GM19351 (cell line): ENCODE measurements at regions not wholly inside any gene's neighbourhood (a gene's known extent, or its start where the extent isn't known, plus 50 kb on each side); places are given as distances from the start of the nearest gene placed in this dataset.

Source experiments
- ATAC-seq: cut with Tn5 transposase; IDR thresholded peaks from one replicate; pipeline ENCODE4 v1.9.1; 2021; ENCODE audit warnings: mild to moderate bottlenecking, moderate library complexity; ENCODE audit not compliant: unreplicated experiment

DNA sequence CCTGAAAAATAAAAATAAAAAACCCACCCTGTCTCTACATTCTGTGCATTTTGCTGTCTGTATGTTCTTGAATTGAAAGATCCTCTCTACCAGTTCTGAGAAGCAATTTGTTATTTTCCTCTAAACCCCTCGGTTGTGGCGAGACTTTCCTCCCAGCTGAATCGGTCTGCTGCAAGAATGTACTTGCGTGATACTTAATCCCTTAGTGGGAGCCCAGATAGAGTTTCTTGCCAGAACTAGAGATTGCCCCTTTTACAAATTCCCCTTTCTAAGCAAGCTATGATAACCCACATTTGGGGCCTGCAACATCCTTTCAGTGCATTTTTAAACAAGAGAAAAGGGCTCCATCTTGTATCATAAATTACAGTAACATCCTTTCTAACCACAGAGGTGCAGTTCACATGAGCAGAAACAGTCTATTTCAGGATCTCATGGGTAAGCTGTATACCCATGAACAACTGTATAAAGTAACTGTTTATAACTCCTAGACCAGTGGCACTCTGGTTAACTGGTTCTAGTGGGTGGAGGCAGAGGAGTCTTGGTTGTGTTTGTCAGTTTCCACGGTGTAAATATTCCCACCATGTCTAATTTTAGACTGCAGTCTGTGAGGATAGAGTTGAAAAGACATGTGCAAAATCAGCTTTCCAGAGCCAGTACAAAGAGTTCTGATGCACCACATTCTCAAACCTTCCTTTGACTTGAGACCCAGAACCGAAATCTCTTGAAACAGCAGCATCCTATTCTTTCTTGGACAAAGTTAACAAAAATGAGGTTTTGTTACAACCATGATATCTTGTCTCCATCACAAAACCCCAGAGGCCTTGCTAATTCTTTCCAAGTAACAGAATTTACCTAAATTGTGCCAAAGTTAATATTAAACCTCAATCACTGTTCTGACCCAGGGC is 113.1 kb upstream of the ZNF217 start:
- ATAC-seq, result no peak

DNA sequence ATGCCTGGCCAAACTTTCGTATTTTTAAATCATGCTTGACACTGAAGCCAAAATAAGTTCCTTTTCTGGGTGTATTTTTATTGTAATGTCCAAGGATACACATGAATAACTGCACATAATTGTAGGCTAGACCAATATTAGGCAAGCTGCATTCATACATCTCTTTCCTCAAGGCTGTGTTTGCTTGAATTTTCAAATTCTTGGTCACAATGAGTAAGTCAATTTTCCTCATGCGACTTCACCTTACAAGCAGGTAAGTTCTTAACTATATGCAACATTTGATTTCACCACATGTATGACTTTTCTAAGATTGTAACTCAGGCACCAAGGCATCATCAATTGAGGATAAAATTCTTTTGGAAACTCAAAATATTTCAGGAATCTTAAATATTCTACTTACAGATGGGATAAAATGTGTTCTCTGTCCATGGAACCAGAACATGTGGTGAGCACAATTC is 112.4 kb upstream of the ZNF217 start:
- ATAC-seq, result no peak

DNA sequence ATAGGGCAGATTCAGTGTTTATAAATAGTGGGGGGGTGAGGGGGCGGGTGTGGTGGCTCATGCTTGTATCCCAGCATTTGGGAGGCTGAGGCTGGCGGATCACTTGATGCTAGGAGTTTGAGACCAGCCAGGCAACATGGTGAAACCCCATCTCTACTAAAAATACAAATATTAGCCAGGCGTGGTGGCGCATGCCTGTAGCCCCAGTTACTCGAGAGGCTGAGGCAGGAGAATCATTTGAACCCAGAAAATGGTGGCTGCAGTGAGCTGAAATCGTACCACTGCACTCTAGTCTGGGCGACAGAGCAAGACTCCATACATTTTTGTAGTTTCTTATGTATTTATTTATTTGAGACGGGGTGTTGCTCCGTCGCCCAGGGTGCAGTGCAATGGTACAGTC is 109.0 kb upstream of the ZNF217 start:
- no peak for ATAC-seq

DNA sequence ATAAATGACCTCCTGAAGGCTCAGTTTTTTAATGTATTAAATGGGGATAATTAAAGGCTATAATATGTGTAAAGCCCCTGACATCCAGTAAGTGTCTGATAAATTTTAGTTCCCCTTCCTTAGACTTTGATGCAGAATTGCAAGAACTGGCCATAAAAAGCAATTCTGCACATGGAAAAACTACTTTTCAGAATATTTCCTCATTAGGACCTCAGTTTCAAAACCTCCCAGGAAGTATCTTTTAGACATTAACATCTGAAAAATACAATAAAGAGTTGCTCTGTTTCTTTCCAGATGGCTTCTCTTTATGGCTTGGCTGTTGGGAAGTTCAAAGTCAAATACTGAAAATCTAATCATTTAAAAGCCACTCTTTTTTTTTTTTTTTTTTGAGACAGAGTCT is 106.3 kb upstream of the ZNF217 start:
- ATAC-seq, result no peak

GRCh38 chr20:53699085-53699674 is 105.5 kb upstream of the ZNF217 start:
- ATAC-seq, result no peak

DNA sequence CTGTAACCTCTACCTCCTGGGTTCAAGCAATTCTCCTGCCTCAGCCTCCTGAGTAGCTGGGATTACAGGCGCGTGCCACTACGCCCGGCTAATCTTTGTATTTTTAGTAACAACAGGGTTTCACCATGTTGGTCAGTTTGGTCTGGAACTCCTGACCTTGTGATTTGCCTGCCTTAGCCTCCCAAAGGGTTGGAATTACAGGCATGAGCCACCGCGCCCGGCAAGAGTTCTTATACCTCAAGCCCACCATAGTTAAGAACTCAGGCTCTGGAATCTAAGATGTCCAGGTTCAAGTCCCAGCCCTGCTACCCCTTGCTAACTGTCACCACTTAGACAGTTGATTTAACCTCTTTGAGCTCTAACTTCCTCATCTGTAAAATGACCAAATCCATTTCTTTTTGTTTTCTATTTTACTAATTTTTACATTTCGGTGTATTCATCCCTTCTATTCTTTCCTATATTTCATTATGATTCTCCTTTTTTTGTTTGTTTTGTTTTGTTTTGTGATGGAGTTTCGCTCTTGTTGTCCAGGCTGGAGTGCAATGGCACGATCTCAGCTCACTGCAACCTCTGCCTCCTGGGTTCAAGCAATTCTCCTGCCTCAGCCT is 104.8 kb upstream of the ZNF217 start:
- ATAC-seq, result no peak

DNA sequence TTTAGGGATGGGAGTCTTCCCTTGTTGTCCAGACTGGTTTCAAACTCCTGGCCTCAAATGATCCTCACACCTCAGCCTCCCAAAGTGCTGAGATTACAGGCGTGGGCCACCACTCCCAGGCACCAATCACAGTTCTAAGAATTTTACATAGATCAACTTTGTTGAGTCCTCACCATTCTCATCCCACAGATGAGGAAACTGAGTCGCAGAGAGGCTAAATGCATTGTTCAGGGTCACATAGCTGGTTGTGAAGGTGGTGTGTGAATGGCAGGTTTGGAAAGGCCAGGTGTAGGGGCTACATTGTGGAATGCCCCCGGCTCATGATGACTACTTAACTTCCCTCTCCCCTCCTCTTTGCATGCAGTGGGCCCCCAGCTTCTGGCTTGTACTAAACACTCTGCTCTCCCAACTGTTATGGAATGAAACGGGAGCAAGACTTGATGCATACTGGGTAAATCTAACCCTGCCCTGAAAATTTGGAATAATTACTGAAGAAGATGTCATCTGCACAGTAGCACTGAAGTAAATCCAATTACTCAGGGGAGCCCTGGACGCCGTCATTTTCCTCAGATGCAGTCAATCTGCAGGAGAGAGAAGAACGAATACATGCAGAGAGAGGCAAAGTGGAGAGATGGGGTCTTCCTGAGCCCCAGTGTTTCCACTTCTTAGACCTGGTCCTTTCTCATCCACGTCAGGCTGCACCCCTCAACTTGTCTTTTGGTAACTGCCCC is 102.3 kb upstream of the ZNF217 start:
- ATAC-seq, result no peak

DNA sequence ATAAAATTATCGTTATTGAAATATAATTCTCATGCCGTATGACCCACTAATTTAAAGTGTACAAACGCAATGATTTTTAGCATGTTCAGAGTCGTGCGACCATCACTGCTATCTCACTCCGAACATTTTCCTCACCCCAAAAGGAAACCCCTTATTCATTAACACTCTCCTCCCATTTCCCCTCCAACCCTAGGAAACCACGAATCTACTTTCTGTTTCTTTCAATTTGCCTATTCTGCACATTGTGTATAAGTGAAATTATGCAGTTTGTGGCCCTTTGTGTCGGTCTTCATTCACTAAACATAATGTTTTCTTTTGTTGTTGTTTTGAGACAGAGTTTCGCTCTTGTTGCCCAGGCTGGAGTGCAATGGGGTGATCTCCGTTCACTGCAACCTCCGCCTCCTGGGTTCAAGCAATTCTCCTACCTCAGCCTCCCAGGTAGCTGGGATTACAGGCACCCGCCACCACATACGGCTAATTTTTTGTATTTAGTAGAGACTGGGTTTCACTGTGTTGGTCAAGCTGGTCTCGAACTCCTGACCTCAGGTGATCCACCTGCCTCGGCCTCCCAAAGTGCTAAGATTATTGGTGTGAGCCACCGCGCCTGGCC is 99.7 kb upstream of the ZNF217 start:
- ATAC-seq, result no peak

DNA sequence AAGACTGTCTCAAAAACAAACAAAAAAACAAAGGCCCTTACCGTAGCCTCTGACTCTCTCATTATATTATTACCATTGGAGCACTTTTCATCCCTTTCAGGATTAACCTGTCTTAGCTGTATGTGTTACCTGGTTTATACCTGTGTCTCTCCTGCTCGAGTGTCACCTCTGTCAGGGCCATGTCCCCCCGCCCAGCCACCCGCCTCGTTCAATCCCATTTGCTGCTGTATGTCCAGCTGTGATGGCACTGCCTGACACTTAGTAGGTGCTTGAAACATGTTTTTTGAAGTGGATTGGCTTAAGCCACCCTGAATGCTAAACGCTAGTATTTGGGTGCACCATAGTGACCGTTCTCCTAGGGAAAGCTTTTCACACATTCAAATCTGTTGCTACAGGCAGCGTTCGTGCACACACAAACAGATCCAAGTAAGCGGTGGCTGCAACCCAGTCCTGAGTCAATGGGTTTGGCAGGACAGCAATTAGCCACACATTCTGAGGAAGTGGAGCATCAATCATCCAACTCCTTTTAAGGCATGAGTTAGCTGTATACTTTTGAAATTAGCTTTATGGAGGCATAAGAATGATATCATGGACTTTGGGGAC is 98.9 kb upstream of the ZNF217 start:
- ATAC-seq, result no peak

GRCh38 chr20:53691811-53692192 is 98.2 kb upstream of the ZNF217 start:
- ATAC-seq, result no peak

DNA sequence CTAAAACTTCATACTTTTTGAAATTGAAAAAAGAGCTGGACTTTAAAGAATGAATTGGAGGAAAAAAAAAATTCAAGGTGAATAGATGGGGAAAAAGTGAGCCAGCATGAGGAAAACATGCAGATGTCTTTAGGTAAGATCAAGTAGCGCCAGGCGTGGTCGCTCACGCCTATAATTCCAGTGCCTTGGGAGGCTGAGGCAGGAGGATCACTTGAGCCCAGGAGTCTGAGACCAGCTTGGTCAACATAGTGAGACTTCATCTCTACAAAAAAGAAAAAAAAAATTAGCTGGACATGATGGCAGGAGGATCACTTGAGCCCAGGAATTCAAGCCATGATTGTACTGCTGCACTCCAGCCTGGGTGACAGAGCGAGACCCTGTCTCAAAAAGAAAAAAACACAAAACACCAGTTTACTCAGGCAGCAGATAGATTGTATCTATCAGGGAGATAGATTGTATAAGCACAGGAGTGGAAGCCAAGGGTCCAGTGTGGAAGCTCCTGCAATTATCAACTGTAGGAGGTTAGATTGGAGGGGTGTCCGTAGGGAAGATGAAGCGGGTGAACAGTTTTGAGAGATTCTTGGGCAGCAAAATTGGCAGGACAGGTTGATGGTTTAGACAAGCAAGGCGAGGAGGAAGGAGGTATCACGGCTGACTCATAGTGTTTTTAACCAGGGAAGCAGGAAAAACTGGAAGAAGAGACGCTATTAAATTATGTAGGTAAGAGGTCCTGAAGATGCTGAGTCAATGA is 97.6 kb upstream of the ZNF217 start:
- no peak for ATAC-seq

GRCh38 chr20:53688085-53688484 is 94.4 kb upstream of the ZNF217 start:
- no peak for ATAC-seq

DNA sequence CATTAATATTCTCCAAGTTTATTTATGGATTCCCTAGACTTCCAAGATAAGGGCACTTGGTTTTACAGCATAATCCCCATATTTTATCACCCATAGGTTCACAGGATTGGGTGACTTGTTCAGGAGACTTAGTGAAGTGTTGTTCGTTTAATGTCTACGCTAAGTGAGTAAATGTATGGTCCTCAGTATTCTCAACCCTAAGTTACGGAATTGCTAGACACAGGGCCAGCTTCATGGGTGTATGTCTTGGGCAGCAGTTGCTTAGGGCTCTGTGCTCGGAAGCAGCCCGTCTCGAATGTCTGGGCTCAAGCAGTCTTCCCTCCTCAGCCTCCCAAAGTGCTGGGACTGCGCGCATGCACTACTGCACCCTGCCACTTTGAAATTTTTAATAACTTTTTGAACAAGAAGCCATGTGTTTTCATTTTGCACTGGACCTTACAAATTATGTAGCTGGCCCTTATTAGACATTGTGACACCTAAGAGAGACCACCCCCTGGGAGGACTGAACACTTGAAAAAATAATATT is 91.5 kb upstream of the ZNF217 start:
- no peak for ATAC-seq

DNA sequence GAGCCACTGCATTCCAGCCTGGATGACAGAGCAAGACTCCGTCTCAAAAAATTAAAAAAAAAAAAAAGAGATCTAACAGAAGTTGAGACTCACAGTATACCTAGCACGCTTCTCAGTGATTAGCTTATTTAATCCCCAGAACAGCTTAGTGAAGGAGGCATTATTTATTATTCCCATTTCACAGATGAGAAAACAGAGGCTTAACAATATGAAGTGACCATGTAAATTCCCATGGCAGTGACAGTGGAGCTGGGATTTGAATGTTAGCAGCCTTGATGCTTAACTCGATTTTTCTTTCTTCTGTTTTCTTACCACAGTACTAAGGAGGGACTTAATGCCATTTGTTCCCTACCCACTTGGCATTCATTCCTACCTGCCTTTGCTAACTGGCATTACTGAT is 89.9 kb upstream of the ZNF217 start:
- no peak for ATAC-seq

GRCh38 chr20:53681352-53682212 is 87.9 kb upstream of the ZNF217 start:
- no peak for ATAC-seq

DNA sequence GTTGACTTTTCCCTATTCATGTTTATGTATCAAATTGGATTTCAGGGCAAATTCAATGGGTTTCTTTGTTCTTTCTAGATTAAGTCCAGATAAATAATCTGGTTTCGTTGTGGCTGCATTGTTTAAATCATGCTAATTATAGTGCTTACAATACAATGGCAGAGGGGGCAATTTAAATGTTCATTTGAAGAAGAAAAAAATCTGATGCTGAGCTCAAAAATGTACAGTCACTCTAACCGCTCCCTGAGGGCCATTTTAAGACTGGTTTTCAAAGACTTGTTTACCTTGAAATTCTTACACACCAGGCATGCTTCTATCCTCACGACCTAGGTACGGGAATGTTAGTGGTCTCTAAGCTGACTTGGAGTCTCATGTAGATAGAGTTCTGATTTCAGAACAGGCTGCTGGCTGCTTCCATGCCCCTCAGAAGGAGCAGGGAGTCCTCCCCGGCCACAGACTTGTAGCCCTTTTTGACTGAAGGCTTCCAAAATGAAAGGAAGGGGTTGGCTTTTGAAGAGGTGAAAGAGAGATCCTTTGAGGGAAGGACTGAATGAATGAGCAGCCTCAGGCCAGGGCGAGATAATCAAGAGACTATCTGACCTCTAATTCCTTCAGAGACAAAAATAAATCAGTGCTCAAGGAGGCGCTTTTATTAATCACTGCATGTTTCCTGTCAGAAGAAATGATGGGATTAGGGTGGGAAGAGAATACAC is 86.1 kb upstream of the ZNF217 start:
- no peak for ATAC-seq

- no peak for ATAC-seq
Observed at GRCh38 chr20:53678990-53679596, 85.5 kb upstream of the ZNF217 start.
